ENCODE measurements at regions not wholly inside any gene's neighbourhood (a gene's known extent, or its start where the extent isn't known, plus 50 kb on each side); places are given as distances from the start of the nearest gene placed in this dataset.

GRCh38 chr11:95299078-95299679 lies 68.2 kb upstream of the SESN3 start:
- FAIRE-seq (no peak), DNase-seq (ENCODE audit: low read depth, low spot score) (no peak)
- Histone ChIP-seq H3K36me3 (ENCODE audit: control insufficient read depth in 2 of 2, extremely low read depth in 1 of 2, insufficient read depth in 2 of 2, low read length in 2 of 2) (no peaks in the 10 kb centered on the region), H3K4me2 (ENCODE audit: insufficient read depth, low read length) (no peak overlapping the region), H3K9ac (replicated peaks; ENCODE audit: extremely low read depth, insufficient read depth, low read length) (no peak overlapping the region), H3K79me2 (ENCODE audit: control insufficient read depth, insufficient read depth, low read length) (no peaks in the 10 kb centered on the region), H3K4me1 (ENCODE audit: control insufficient read depth, extremely low read depth, insufficient read depth, low read length) (no peaks in the 10 kb centered on the region), H3K9me1 (replicated peaks; ENCODE audit: control insufficient read depth, extremely low read depth, insufficient read depth, low read length) (no peaks in the 10 kb centered on the region), H3K9me3 (replicated peaks; ENCODE audit: control insufficient read depth, insufficient read depth, low read length) (no peaks in the 10 kb centered on the region), H3K27ac (ENCODE audit: insufficient read depth, low read depth, low read length) (no peak overlapping the region), H3K27me3 (ENCODE audit: control insufficient read depth in 2 of 2, insufficient read depth in 2 of 2, low read length in 2 of 2) (no peaks in the 10 kb centered on the region), H4K20me1 (replicated peaks; ENCODE audit: control insufficient read depth, extremely low read depth, insufficient read depth, low read length) (no peaks in the 10 kb centered on the region), H2AFZ (ENCODE audit: low read depth, low read length) (no peak overlapping the region), H3K4me3 (replicated peaks in 1 of 3; ENCODE audit: insufficient read depth in 1 of 3, low read depth in 1 of 3, low read length in 3 of 3) (no peak overlapping the region)
- ChIA-PET POLR2A (no interaction called here), CTCF (interaction anchor here (2.0 kb wide), 1 partner anchor 8 kb away, joined by 4 read pairs; no protein-coding TSS in a partner anchor)
- no peak for TF ChIP-seq MAX (IDR thresholded peaks at IDR 0.05; ENCODE audit: insufficient read depth, insufficient read length)
- no peak for TF ChIP-seq CTCF (IDR thresholded peaks at IDR 0.05; ENCODE audit: extremely low read depth in 1 of 2, insufficient read depth in 1 of 2, low read depth in 1 of 2, low read length in 2 of 2)
- no peak for TF ChIP-seq EZH2 (IDR thresholded peaks at IDR 0.05; ENCODE audit: borderline replicate concordance, low read depth, low read length, severe bottlenecking)
- no peak for TF ChIP-seq POLR2AphosphoS5 (IDR thresholded peaks at IDR 0.05; ENCODE audit: insufficient read depth, low read depth, low read length)
- TF ChIP-seq GATA2 (IDR thresholded peaks at IDR 0.05; ENCODE audit: insufficient read depth, insufficient read length, low read depth, low read length): no peak
- no peak for TF ChIP-seq FOS (IDR thresholded peaks at IDR 0.05; ENCODE audit: borderline replicate concordance, insufficient read depth, low read length)
- no peak for TF ChIP-seq POLR2A (IDR thresholded peaks at IDR 0.05; ENCODE audit: low read depth, low read length)
- TF ChIP-seq MYC (IDR thresholded peaks at IDR 0.05; ENCODE audit: low read depth, low read length): no peak
- no TSS peak for BruUV-seq (replicated peaks)
- dilution Hi-C loops (cut with MboI; ENCODE audit: extremely low pct_ligation_motif_present, low sequenced_read_pairs): no loop called here
- intact Hi-C loops (cut with micrococcal nuclease): no loop called here

Measured in endothelial cell of umbilical vein (primary cell).